Inferior parietal cortex (tissue), 1 donor: ENCODE measurements at regions not wholly inside any gene's neighbourhood (a gene's known extent, or its start where the extent isn't known, plus 50 kb on each side); places are given as distances from the start of the nearest gene placed in this dataset.
"Not testable (repeated sequence)": the region's sequence is repeated elsewhere in the genome, so short reads cannot be mapped to it uniquely, and the experiment has no call there.

Source experiments
- DNase-seq: peaks from one replicate; pipeline ENCODE4 v3.0.0-alpha.2; 2016; ENCODE audit errors: extremely low spot score

DNA sequence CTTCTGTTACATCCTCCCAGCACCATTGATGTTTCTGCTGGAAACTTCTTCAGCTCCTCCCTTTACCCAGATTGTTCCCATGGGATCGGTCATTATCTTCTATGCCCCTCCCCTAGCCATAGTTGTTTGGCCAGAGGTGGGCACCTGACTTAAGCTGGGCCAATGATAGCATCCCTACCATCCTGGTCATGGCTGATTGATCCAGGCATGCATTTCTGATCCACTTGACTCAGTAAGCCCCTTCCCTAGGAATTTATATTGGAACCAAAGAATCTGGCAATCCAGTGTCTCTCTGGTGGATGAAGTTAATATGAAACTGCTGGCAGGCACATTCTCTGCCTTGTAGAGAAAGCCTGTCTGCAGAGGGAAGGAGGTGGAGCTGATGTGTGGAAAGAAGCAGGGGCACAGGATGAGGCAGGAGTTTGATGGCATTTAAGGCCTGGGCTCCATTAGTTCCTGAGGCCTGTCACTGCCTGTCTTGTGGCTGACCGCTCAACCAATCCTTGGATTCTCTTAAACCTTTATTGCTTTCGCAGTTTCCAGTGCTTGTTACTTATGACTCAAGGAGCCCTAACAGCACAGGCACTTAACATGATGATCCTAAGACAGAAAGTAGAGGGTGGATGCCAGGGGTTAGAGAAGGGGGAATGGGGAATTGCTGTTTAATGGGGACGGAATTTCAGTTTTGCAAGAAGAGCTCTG lies 152.4 kb downstream of the ABCC12 start:
- no peak for DNase-seq

DNA sequence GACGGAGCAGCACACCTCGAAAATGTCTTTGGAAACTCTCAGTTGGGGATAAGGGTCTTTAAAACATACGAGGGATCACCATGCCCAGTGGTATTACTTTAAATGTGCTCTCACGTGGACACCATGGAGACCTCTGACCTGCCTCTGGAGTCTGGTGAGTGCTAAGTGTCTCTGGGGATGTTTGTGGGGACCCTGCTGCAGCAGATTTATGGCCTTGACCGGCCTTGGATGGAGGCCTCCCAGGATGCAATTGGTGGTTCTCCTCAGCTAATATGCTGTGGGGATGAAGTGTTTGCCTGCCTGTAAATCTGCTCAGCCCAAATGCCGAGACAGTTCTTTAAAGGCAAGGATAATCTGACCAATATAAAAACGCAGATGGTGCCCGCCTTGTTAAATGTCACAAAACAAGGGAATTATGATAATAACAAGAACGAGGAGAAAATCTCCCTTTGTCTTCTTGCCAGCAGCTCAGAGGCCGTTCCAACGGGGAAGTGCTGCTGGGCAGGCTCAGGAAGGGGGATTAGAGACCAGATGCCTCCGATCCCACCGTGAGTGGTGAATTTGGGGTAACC lies 154.4 kb downstream of the ABCC12 start:
- DNase-seq, result no peak

DNA sequence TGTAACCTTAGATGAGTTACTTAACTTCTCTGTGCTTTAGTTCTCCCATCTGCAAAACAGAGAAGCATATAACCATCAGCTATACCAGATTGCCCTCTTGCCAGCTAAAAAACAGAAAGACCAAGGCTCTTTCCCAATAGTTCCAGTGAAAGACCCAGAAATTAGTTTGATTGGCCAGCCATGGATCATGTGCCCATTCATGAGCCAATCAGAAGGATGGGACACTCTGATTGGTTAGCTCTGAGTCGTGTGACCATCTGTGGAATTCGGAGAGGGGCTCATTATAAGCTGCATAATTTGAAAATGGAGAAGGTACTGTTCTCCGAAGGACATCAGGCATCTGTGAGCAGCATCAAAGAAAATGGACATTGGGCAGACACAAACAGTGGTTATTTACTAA lies 155.2 kb downstream of the ABCC12 start:
- DNase-seq, result no peak

DNA sequence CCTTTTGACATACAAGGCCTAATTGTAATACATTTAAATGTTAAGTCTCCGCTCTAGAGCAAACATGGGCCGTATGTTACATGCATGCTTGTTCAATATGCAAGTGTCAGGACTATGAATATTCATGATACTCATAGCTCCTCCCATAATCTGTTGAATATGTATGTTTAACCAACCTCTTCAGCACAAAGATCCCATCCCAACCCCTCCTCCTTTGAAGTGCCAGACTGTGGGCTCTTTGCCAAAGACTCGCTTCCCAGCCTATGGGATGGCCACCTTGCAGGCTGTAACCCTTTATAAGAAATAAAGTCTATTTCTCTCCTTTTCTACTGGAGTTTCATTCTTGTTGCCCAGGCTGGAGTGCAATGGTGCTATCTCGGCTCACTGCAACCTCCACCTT lies 156.2 kb downstream of the ABCC12 start:
- no peak for DNase-seq

DNA sequence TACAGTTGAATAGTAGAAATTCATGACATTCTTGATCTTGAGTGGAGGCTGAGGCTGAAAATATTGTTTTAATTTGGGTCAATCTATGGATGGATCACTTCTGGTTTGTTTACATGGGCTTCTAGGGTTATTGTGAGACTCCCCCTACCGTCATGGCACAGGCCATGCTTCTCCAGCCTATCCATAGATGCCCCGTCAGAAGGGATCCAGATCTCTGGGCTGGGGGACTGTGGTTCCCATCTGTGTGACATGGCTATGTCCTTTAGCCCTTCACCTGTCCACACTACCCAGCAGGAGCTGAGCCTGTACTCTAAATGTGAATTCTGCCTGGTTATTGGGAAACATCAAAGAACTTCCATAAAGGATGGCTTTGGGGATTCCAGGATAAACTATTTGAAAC lies 160.4 kb downstream of the ABCC12 start:
- no peak for DNase-seq

DNA sequence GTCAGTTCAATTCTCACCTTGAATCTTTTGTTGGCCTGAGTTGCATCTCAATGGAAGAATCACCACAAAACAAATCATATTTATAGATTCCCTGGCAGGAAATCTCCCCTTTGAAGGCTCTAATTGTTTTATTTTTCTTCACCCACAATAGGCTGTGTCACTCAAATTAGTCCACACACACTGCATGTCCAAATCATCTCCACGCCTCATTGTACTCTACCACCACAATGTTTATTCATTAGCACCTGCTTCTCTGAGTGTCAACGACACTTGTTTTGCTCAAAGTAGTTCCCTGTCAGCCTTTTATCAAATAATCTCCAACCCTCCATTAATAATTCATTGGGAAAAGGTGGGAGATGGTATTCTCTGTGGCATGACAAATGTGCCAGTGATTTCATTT lies 164.3 kb downstream of the ABCC12 start:
- no peak for DNase-seq

DNA sequence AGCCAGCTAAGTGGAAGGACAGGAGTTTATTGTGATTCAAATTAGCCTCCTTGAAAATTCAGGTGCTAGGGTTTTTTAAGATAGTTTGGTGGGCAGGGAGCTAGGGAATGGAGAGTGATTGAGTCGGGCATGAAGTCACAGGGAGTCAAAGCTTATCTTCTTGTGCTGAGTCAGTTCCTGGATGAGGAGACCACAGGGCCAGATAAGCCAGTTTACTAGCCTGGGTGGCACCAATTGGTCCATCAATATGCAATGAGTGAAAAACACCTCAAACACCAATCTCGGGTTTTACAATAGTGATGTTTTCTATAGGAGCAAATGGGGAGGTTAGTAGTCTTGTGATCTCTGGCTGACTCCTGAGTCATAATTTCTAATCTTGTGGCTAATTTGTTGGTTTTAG lies 165.1 kb downstream of the ABCC12 start:
- no peak for DNase-seq

DNA sequence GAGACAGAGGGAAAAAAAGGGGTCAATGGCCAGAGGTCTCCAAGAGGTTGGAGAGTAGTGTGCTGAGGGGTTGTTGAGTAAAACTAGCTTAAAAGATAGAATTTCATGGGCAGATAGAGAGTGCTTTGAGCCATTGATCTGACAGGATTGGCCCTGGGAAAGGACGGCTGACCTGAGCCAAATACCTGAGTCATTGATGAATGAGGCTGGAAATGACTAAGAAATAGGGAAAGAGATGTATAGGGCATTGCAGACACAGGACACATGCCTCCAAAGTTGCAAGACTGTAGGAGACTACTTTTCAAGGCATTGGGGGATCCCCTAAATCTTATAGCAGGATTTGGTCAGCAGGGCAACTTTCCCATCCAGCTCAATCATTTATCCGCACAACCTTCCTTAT lies 168.7 kb downstream of the ABCC12 start:
- no peak for DNase-seq

DNA sequence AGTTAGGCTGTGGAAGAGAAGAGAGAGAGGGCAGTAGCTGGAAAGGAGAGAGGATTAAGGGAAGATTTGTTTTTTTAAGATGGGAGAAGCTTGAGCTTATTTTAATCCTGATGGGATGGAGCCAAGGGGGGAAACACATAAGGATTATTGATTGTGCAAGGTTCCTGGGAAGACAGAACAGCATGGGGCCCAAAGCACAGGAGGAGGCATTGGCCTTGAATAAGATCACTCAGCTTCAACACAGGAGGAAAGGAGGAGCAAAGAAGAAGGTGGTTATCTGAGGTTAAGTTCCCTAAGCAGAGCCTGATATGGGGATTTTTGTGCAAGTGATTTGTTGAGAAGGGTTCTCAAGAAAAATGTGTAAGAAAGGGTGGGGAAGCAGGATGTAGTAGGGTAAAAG lies 169.8 kb downstream of the ABCC12 start:
- no peak for DNase-seq

DNA sequence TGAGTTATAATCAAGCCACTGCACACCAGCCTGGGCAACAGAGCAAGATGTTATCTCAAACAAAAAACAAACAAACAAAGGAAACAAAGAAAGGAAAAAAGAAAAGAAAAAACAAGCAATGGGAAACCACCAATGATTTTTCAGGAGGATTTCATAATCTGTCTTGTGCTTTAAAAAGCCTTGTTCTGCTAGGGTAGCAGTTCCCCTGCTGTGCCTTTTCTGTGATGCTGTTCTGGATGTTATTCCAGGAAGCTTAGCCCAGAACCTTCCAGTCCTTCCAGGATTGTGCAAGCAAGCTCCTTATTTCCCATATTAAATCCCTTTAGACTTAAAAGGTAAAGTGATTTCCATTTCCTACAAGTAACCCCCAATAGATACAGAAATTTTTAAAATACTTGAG lies 171.1 kb downstream of the ABCC12 start:
- no peak for DNase-seq

DNA sequence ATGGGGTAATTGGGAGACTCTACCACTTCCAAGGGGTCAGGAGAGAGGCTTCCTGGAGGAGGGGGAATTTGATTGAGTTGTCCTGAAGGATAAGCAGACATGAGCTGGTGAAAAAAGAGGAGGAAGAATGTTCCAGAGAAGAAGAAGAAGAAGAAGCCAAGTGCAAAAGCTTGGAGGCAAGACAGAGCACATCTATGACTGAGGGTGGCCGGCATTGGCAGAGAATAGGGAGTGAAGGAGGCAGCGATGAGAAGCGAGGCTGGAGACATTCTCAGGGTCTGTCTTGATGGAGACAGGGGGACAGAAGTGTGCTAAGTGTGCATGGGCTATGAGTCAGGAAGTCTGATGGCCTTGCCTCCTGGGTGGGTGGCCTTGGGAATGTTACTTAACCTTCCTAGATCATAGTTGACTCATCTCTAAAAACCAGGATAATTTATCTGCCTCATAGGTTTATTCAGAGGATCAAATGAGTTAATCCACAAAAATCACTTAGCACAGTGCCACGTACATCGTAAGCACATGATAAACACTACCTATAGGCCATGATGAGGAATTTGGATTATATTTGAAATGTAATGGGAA lies 171.7 kb downstream of the ABCC12 start:
- no peak for DNase-seq

DNA sequence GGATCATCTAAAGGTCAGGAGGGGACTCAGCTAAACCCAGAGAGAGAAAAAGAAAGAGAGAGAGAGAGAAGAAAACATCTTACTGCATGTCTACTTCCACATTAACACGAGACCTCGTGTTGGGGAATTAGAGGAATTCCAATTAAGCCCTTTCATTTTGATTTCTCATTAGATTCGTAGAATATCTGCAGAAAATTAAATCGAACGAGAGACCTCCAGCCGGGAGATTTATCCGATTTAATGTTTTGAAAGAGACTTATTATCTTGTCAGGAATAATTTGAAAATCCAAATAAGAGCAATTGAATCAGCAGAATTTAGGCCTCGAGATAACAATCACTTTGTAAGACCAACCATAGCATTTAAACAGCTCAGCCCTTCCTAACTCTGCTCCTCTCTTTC lies 175.6 kb downstream of the ABCC12 start:
- DNase-seq, result no peak

DNA sequence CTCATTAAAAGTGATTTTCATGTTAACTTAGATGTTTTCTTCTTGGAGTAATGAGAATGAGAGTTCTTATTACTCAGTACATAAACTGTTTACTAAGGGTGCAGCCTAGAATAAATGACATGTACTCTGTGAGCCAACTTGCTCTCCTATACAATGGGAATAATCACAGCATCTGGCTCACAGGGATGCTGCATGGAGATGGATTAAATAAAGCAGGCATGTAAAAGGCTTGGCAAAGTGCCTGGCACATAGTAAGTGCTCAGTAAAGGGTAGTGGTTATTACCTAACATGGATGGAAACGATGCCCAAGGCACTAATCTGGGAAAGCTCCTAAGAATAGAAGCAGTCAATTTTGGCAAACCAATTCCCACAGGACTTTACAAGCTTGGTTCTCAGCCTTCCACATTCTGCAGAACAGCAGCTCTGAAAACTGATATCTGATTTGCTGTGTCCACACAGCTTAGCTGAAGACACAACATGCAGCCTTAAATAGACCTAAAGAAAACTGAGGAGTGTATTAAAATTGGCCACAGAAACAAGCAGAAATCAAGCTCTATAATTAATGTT lies 176.1 kb downstream of the ABCC12 start:
- DNase-seq, result no peak

DNA sequence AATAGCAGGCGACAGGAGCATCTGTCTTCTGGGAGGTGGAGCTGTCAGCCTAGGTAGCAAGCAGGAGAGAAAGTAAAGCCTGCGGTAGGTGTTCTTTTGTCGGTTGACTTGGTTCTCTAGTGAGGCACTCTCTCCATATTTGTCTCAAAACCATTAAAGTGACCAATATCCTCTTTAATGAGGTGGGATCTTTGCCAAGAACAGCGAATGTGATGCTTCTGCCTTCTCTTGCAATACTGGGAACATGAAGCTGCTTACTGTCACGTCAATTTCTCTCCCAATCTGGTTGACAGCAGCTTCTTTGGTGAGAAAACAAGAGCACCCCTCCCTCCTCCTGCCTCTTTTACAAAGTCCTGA lies 176.7 kb downstream of the ABCC12 start:
- no peak for DNase-seq

DNA sequence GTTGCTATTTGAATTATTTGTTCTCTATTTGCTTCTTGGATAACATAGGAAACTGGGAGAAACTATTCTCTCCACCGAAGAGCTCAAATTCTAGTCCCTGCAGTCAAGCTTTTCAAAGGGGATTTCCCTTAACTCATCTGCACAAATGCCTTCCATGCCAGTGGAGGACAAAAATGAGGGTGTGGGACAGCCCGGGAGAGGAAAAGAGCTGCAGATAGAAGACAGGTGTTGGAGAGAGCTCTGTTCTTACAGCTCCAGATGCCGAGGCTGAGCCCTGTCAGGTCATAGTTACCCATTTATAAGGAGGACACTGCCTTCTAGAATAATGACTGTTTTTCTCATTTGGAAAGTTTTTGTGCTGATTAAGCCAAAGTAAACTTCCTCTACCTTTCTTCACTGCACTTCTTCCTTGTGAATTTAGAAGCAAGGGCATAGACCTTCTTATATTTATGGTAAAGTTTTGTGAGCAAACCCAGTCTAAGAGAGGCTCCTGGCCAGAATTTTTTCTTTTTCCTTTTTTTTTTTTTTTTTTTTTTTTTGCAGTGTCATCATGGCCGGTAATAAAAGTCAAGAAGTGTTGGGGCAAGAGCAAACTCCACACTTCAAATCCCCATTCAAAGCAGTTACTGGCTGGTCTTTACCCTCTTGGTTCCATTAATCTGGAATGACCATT lies 177.2 kb downstream of the ABCC12 start:
- no peak for DNase-seq

DNA sequence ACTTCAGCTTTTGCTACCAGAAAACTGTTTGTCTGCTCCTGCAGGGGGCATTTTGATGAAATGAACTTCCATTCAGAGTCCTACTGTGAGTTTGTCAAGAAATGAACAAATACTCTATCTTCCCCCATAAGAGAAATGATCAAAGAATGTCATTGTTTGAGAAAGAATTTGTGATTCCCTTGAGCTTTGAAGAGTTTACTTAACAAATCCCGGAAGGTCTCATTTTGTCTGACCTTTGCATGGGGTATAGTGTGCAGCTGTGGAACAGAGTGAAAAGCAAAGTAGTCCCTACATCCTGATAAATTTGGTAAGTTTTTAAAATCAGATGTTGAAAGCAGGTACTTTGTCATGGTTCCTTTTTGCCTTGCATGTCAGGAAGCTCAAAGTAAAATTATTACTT lies 178.0 kb downstream of the ABCC12 start:
- no peak for DNase-seq

DNA sequence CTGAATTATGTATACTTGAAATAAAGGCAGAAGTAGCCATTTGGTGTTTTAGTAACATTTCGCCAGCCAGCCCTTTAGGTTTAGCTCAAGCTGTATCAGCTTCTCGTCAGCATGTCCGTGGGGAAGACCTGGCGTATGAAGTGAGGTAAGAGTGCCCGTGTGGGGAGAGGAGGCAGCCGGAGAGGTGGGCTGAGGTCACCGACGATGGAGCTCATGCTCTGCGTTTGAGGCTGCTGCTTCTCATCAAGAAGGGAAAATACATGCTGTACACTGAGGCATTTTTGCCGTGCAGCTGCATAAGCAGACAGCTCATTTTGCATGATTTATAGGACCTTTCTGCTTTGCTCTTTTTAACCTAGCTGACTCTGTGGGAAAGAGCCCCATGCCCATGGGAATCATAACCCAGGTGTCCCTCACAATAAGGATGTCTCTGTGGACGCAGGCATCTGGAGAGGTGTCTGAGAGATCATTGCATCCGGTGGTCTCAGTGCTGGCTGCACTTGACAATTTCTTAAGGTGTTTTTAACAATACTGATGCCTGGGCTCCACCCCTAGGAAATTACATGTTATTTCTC lies 179.1 kb downstream of the ABCC12 start:
- DNase-seq, result no peak

DNA sequence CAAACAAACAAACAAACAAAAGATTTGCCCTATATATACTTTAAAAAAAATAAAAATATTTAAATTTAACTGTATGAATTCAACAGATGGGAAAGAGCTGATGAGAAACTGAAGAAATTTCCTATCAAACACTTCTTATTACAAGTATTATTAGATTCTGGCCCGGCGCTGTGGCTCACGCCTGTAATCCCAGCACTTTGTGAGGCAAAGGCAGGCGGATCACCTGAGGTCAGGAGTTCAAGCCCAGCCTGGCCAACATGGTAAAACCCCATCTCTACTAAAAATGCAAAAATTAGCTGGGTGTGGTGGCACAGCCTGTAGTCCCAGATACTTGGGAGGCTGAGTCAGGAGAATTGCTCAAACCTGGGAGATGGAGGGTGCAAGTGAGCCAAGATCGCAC lies 180.8 kb downstream of the ABCC12 start:
- DNase-seq, result not testable (repeated sequence)

DNA sequence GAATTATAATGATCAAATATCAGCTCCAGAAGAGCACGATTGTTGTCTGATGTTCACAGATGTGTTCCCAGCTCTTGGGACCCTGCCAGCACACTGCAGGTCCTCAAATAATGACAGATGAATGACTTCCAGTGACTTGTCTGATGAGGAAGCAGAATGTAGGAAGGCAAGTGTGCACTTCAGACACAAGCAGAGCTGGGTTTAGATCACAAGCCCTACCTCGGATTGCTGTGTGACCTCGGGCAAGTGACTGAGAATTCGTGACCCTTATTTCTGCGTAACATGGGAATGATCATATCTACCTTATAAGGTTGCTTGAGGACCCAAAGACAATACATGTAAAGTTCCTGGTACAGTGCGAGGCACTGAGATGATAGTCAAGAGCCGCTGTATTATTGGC lies 182.2 kb downstream of the ABCC12 start:
- no peak for DNase-seq

DNA sequence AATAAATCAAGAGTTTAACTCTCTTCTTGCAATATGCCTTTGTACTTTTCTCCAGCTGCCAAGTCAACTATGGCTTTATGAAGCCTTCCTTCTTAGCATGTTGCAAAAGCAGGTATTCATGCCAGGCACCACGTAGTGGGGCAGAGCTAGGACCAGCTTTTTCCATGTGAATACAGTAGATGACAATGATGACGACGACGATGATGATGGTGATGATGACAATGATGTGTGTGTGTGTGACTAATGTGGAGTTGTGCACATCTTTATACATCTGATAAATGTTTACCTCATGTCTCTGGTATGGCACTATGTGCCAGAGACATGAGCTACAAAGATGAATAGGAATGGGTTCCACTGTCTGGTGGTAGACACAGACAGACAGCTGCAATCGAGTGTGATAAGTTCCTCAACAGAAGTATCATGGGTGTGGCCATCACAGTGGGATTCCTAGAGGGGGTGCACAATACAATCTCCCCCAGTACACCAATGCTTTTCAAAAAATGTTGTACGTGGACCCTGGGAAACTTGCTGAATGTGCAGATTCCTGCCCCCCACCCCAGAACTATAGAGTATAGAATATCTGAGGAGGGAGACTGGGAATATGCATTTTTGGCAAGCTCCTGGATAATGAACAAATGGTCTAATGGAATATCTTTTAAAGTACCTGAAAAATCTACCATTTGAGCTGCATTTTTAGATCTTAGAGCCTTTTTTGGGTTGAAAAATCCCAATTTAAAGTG lies 183.4 kb downstream of the ABCC12 start:
- no peak for DNase-seq

DNA sequence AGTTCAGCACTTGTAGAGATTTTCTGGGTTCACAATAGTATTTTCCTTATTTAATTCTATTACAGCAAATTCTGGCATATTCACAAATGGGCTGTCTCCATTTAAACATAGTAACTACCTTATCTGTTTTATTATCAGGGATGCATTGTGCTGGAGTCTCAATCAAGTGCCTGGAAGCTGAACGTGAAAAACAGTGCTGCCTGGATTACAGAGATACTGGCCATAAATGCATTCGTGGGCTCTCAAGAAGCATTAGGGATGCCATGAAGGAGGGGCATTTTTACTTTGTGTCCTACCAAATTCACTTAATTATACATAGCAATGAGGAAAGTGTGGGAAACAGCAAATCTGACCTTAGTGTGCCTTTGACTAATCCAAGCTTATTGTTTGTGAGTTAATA lies 184.6 kb downstream of the ABCC12 start:
- DNase-seq, result no peak
